HAP-1 (cell line): ENCODE measurements at regions not wholly inside any gene's neighbourhood (a gene's known extent, or its start where the extent isn't known, plus 50 kb on each side); places are given as distances from the start of the nearest gene placed in this dataset.

ENCODE experiments used
- DNase-seq, 2 experiments: peaks; one replicate each; pipeline ENCODE4 v3.0.0-alpha.2; 2016 to 2020; ENCODE audit warnings: low spot score in 2 of 2
- H3K27me3 ChIP-seq: fragments of 250-450 bp; sonication (Bioruptor Pico); 2 replicates; pipeline ENCODE4 v1.5.1; 2020; ENCODE audit warnings: low read depth, mild to moderate bottlenecking, moderate library complexity
- H3K36me3 ChIP-seq: fragments of 250-450 bp; sonication (Bioruptor Pico); replicated peaks from 2 replicates; pipeline ENCODE4 v1.5.1; 2020; ENCODE audit warnings: mild to moderate bottlenecking
- H3K4me1 ChIP-seq: fragments of 250-450 bp; sonication (Bioruptor Pico); 2 replicates; pipeline ENCODE4 v1.5.1; 2020; ENCODE audit warnings: mild to moderate bottlenecking
- H3K4me3 ChIP-seq: fragments of 250-450 bp; sonication (Bioruptor Pico); 2 replicates; pipeline ENCODE4 v1.5.1; 2020; ENCODE audit warnings: mild to moderate bottlenecking, moderate library complexity
- H3K9me3 ChIP-seq: fragments of 250-450 bp; sonication (Bioruptor Pico); 2 replicates; pipeline ENCODE4 v1.5.1; 2020; ENCODE audit warnings: mild to moderate bottlenecking, moderate library complexity
- in situ Hi-C: fragments of 300-500 bp; cut with MboI; formaldehyde crosslinking; loops from 3 replicates; pipeline ENCODE4 v1.14.3; 2020; ENCODE audit warnings: low sequenced_read_pairs, inconsistent platforms, mixed read lengths

- no peaks in the 10 kb centered on the region for H3K27me3 ChIP-seq
- H3K9me3 ChIP-seq: no peaks in the 10 kb centered on the region
- no peak for DNase-seq
- H3K4me1 ChIP-seq: no peaks in the 10 kb centered on the region
- in situ Hi-C loops: no loop called here
- H3K36me3 ChIP-seq: no peaks in the 10 kb centered on the region
- H3K4me3 ChIP-seq: no peak overlapping the region
These were observed 209.9 kb upstream of the GHITM start for GRCh38 chr10:83929399-83929798.

GRCh38 chr10:83931669-83932068 lies 207.6 kb upstream of the GHITM start:
- in situ Hi-C loops: no loop called here
- DNase-seq: no peak
- Histone ChIP-seq H3K9me3 (no peaks in the 10 kb centered on the region), H3K36me3 (no peaks in the 10 kb centered on the region), H3K27me3 (no peaks in the 10 kb centered on the region), H3K4me1 (no peaks in the 10 kb centered on the region), H3K4me3 (no peak overlapping the region)

GRCh38 chr10:83932245-83932644 lies 207.1 kb upstream of the GHITM start:
- no peaks in the 10 kb centered on the region for H3K36me3 ChIP-seq
- no peak overlapping the region for H3K4me3 ChIP-seq
- no peaks in the 10 kb centered on the region for H3K9me3 ChIP-seq
- in situ Hi-C loops: no loop called here
- H3K27me3 ChIP-seq: no peaks in the 10 kb centered on the region
- no peaks in the 10 kb centered on the region for H3K4me1 ChIP-seq
- no peak for DNase-seq

GRCh38 chr10:83934062-83934461 lies 205.2 kb upstream of the GHITM start:
- Histone ChIP-seq H3K4me1 (no peaks in the 10 kb centered on the region), H3K36me3 (no peaks in the 10 kb centered on the region), H3K27me3 (no peaks in the 10 kb centered on the region), H3K4me3 (no peak overlapping the region), H3K9me3 (no peaks in the 10 kb centered on the region)
- in situ Hi-C loops: no loop called here
- no peak for DNase-seq

- Histone ChIP-seq H3K4me3 (no peak overlapping the region), H3K27me3 (no peaks in the 10 kb centered on the region), H3K9me3 (no peaks in the 10 kb centered on the region), H3K4me1 (no peaks in the 10 kb centered on the region), H3K36me3 (no peaks in the 10 kb centered on the region)
- DNase-seq: no peak
- in situ Hi-C loops: no loop called here
These were observed 204.5 kb upstream of the GHITM start for GRCh38 chr10:83934641-83935338.

GRCh38 chr10:83935339-83935736 lies 204.0 kb upstream of the GHITM start:
- Histone ChIP-seq H3K27me3 (no peaks in the 10 kb centered on the region), H3K36me3 (no peaks in the 10 kb centered on the region), H3K4me1 (no peaks in the 10 kb centered on the region), H3K9me3 (no peaks in the 10 kb centered on the region), H3K4me3 (no peak overlapping the region)
- no peak for DNase-seq
- in situ Hi-C loops: no loop called here

GRCh38 chr10:83935911-83936310 lies 203.4 kb upstream of the GHITM start:
- Histone ChIP-seq H3K36me3 (no peaks in the 10 kb centered on the region), H3K4me1 (no peaks in the 10 kb centered on the region), H3K27me3 (no peaks in the 10 kb centered on the region), H3K9me3 (no peaks in the 10 kb centered on the region), H3K4me3 (no peak overlapping the region)
- DNase-seq: no peak
- in situ Hi-C loops: no loop called here

- Histone ChIP-seq H3K4me1 (no peaks in the 10 kb centered on the region), H3K27me3 (no peaks in the 10 kb centered on the region), H3K4me3 (no peak overlapping the region), H3K9me3 (no peaks in the 10 kb centered on the region), H3K36me3 (no peaks in the 10 kb centered on the region)
- no peak for DNase-seq
- in situ Hi-C loops: no loop called here
These were observed 202.1 kb upstream of the GHITM start for GRCh38 chr10:83937161-83937560.

GRCh38 chr10:83937826-83938225 lies 201.5 kb upstream of the GHITM start:
- Histone ChIP-seq H3K27me3 (no peaks in the 10 kb centered on the region), H3K9me3 (no peaks in the 10 kb centered on the region), H3K4me1 (no peaks in the 10 kb centered on the region), H3K36me3 (no peaks in the 10 kb centered on the region), H3K4me3 (no peak overlapping the region)
- DNase-seq: no peak
- in situ Hi-C loops: no loop called here

- DNase-seq: no peak
- no peaks in the 10 kb centered on the region for H3K27me3 ChIP-seq
- H3K9me3 ChIP-seq: no peaks in the 10 kb centered on the region
- no peaks in the 10 kb centered on the region for H3K36me3 ChIP-seq
- in situ Hi-C loops: no loop called here
- no peak overlapping the region for H3K4me3 ChIP-seq
- H3K4me1 ChIP-seq: no peaks in the 10 kb centered on the region
These were observed 198.1 kb upstream of the GHITM start for GRCh38 chr10:83941189-83941588.

GRCh38 chr10:83942410-83942809 lies 196.9 kb upstream of the GHITM start:
- Histone ChIP-seq H3K9me3 (no peaks in the 10 kb centered on the region), H3K4me1 (no peaks in the 10 kb centered on the region), H3K27me3 (no peaks in the 10 kb centered on the region), H3K36me3 (no peaks in the 10 kb centered on the region), H3K4me3 (no peak overlapping the region)
- no peak for DNase-seq
- in situ Hi-C loops: no loop called here

- no peaks in the 10 kb centered on the region for H3K9me3 ChIP-seq
- no peak overlapping the region for H3K4me3 ChIP-seq
- no peak for DNase-seq
- no peaks in the 10 kb centered on the region for H3K36me3 ChIP-seq
- no peaks in the 10 kb centered on the region for H3K27me3 ChIP-seq
- in situ Hi-C loops: no loop called here
- H3K4me1 ChIP-seq: no peaks in the 10 kb centered on the region
These were observed 196.3 kb upstream of the GHITM start for GRCh38 chr10:83943049-83943448.

- DNase-seq: no peak
- Histone ChIP-seq H3K27me3 (no peaks in the 10 kb centered on the region), H3K36me3 (no peaks in the 10 kb centered on the region), H3K4me3 (no peak overlapping the region), H3K9me3 (no peaks in the 10 kb centered on the region), H3K4me1 (no peaks in the 10 kb centered on the region)
- in situ Hi-C loops: no loop called here
These were observed 195.4 kb upstream of the GHITM start for GRCh38 chr10:83943920-83944319.

GRCh38 chr10:83945982-83946718 lies 193.2 kb upstream of the GHITM start:
- no peak overlapping the region for H3K4me3 ChIP-seq
- H3K9me3 ChIP-seq: no peaks in the 10 kb centered on the region
- H3K4me1 ChIP-seq: no peaks in the 10 kb centered on the region
- in situ Hi-C loops: no loop called here
- no peaks in the 10 kb centered on the region for H3K27me3 ChIP-seq
- H3K36me3 ChIP-seq: no peaks in the 10 kb centered on the region
- no peak for DNase-seq
